ENCODE measurements at regions not wholly inside any gene's neighbourhood (a gene's known extent, or its start where the extent isn't known, plus 50 kb on each side); places are given as distances from the start of the nearest gene placed in this dataset.

DNA sequence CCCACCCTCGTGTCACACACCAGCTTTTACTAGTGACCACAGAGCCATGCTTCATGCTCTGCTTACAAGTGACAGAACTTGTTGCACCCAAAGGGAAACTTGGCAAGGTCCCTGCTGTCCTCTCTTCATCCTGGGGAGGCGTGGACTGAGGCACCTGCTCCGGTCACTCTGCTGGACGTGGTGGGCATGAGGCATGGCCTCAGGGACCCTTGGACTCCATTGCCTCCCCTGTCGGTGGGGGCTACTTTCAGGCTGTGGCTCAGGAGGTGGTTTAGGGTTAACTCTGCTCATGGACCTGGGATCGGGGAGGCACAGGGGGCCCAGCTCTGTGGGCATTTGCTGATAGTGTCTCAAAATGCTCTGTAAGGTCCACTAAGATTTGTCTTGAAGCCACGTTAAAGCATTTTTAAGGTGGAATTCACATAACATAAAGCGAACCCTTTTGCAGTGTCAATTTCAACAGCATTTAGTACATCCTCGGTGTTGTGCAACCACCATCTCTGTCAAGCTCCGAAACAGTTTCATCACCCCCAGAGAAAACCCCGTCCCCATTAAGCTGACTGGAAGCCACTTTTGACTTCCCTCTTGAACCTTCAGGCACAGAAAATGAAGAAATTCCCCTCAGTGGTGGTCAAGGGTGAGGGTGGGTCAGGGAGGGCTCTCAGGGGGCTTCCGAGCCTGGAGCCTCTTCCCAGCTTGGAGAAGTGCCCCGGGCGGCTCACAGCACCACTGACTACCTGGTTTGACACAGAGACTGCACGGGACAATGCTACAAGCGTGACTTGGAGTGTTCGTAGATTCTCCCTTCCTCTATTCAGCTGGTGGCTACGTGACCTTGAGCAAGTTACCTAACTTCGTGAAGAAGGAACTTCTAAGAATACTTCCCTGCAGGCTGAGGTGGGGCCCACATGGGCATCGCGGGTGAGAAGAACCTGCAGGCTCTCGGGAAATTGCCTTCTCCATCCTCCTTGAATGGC lies 100.0 kb upstream of the HDAC4 start:
- ATAC-seq, result no peak
- TF ChIP-seq ZNF565 (CRISPR knock-in tag; conservative IDR thresholded peaks at IDR 0.05; ENCODE audit: low read depth), result no peak
- no peak for TF ChIP-seq ARNTL (CRISPR knock-in tag; IDR thresholded peaks at IDR 0.05; ENCODE audit: borderline replicate concordance, low read depth)

- no peak for ATAC-seq
- TF ChIP-seq, protein P1, sequence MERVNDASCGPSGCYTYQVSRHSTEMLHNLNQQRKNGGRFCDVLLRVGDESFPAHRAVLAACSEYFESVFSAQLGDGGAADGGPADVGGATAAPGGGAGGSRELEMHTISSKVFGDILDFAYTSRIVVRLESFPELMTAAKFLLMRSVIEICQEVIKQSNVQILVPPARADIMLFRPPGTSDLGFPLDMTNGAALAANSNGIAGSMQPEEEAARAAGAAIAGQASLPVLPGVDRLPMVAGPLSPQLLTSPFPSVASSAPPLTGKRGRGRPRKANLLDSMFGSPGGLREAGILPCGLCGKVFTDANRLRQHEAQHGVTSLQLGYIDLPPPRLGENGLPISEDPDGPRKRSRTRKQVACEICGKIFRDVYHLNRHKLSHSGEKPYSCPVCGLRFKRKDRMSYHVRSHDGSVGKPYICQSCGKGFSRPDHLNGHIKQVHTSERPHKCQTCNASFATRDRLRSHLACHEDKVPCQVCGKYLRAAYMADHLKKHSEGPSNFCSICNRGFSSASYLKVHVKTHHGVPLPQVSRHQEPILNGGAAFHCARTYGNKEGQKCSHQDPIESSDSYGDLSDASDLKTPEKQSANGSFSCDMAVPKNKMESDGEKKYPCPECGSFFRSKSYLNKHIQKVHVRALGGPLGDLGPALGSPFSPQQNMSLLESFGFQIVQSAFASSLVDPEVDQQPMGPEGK (CRISPR knock-in tag; IDR thresholded peaks at IDR 0.05; ENCODE audit: borderline replicate concordance), result no peak
- no peak for TF ChIP-seq SNAI2 (CRISPR knock-in tag; IDR thresholded peaks at IDR 0.05)
- TF ChIP-seq ZC3H10 (CRISPR knock-in tag; IDR thresholded peaks at IDR 0.05), result no peak
- no peak for TF ChIP-seq ZNF70 (CRISPR knock-in tag; IDR thresholded peaks at IDR 0.05)
- no peak for TF ChIP-seq PPARA (CRISPR knock-in tag; IDR thresholded peaks at IDR 0.05; ENCODE audit: borderline replicate concordance)
- no peak for TF ChIP-seq BACH2 (CRISPR knock-in tag; IDR thresholded peaks at IDR 0.05; ENCODE audit: borderline replicate concordance)
- TF ChIP-seq RARB (CRISPR knock-in tag; IDR thresholded peaks at IDR 0.05), result no peak
- TF ChIP-seq GLIS3 (CRISPR knock-in tag; IDR thresholded peaks at IDR 0.05), result no peak
- TF ChIP-seq TCF4 (CRISPR knock-in tag; IDR thresholded peaks at IDR 0.05; ENCODE audit: borderline replicate concordance), result no peak
- no peak for TF ChIP-seq ZNF8 (CRISPR knock-in tag; IDR thresholded peaks at IDR 0.05)
- TF ChIP-seq ISL1 (CRISPR knock-in tag; IDR thresholded peaks at IDR 0.05), result no peak
- no peak for TF ChIP-seq ZFP3 (CRISPR knock-in tag; IDR thresholded peaks at IDR 0.05)
- no peak for TF ChIP-seq CSDC2 (CRISPR knock-in tag; IDR thresholded peaks at IDR 0.05)
- no peak for TF ChIP-seq ZNF565 (CRISPR knock-in tag; conservative IDR thresholded peaks at IDR 0.05; ENCODE audit: low read depth)
- no peak for TF ChIP-seq ARNTL (CRISPR knock-in tag; IDR thresholded peaks at IDR 0.05; ENCODE audit: borderline replicate concordance, low read depth)
- TF ChIP-seq POU6F1 (CRISPR knock-in tag; IDR thresholded peaks at IDR 0.05; ENCODE audit: borderline replicate concordance, low read depth), result no peak
- TF ChIP-seq ZFP30 (CRISPR knock-in tag; IDR thresholded peaks at IDR 0.05), result no peak
- TF ChIP-seq ESRRG (CRISPR knock-in tag; IDR thresholded peaks at IDR 0.05), result no peak
These were observed 99.1 kb upstream of the HDAC4 start for GRCh38 chr2:239499726-239500573.

GRCh38 chr2:239498981-239499634 lies 98.3 kb upstream of the HDAC4 start:
- ATAC-seq, result no peak
- no peak for TF ChIP-seq ARNTL (CRISPR knock-in tag; IDR thresholded peaks at IDR 0.05; ENCODE audit: borderline replicate concordance, low read depth)
- no peak for TF ChIP-seq TCF4 (CRISPR knock-in tag; IDR thresholded peaks at IDR 0.05; ENCODE audit: borderline replicate concordance)
- TF ChIP-seq CSDC2 (CRISPR knock-in tag; IDR thresholded peaks at IDR 0.05), result no peak
- TF ChIP-seq ZNF565 (CRISPR knock-in tag; conservative IDR thresholded peaks at IDR 0.05; ENCODE audit: low read depth), result no peak

GRCh38 chr2:239498576-239498975 lies 97.8 kb upstream of the HDAC4 start:
- TF ChIP-seq ZNF565 (CRISPR knock-in tag; conservative IDR thresholded peaks at IDR 0.05; ENCODE audit: low read depth), result no peak
- TF ChIP-seq ZNF8 (CRISPR knock-in tag; IDR thresholded peaks at IDR 0.05), result no peak
- no peak for TF ChIP-seq ARNTL (CRISPR knock-in tag; IDR thresholded peaks at IDR 0.05; ENCODE audit: borderline replicate concordance, low read depth)
- TF ChIP-seq SNAI2 (CRISPR knock-in tag; IDR thresholded peaks at IDR 0.05), result no peak
- TF ChIP-seq ISL1 (CRISPR knock-in tag; IDR thresholded peaks at IDR 0.05), result no peak
- TF ChIP-seq POU6F1 (CRISPR knock-in tag; IDR thresholded peaks at IDR 0.05; ENCODE audit: borderline replicate concordance, low read depth), result no peak
- ATAC-seq, result no peak
